Neural cell (in vitro differentiated cells): ENCODE measurements at regions not wholly inside any gene's neighbourhood (a gene's known extent, or its start where the extent isn't known, plus 50 kb on each side); places are given as distances from the start of the nearest gene placed in this dataset.

Source experiments
- H2AFZ ChIP-seq: fragments of 200-600, 300-800 bp; sonication (generic), shearing (Covaris generic); 2 replicates; pipeline ENCODE4 v1.6.0; 2014; ENCODE audit warnings: low read depth, mild to moderate bottlenecking, antibody characterized with exemption, low read length, moderate library complexity
- H3F3A ChIP-seq: fragments of 200-600 bp; shearing (Covaris generic); 2 replicates; pipeline ENCODE4 v1.6.1; 2016; ENCODE audit warnings: mild to moderate bottlenecking, moderate library complexity, mixed read lengths, antibody characterized with exemption, low read length; ENCODE audit not compliant: insufficient read depth, poor library complexity, severe bottlenecking
- H3K27ac ChIP-seq: fragments of 200-600, 300-800 bp; sonication (generic), shearing (Covaris generic); 2 replicates; pipeline ENCODE4 v1.5.1; 2014; ENCODE audit warnings: mild to moderate bottlenecking, low read length, moderate library complexity
- H3K27me3 ChIP-seq: fragments of 300-800, 200-600 bp; sonication (generic), shearing (Covaris generic); 2 replicates; pipeline ENCODE4 v1.6.0; 2014; ENCODE audit warnings: mild to moderate bottlenecking, low read depth, low read length, moderate library complexity; ENCODE audit not compliant: insufficient read depth
- H3K36me3 ChIP-seq: fragments of 300-800, 200-600 bp; sonication (generic), shearing (Covaris generic); 2 replicates; pipeline ENCODE4 v1.5.1; 2014; ENCODE audit warnings: mild to moderate bottlenecking, antibody characterized with exemption, low read length, moderate library complexity; ENCODE audit not compliant: insufficient read depth
- H3K4me2 ChIP-seq: fragments of 300-800, 200-600 bp; sonication (generic), shearing (Covaris generic); 2 replicates; pipeline ENCODE4 v1.6.0; 2014; ENCODE audit warnings: mild to moderate bottlenecking, low read length
- H3K4me3 ChIP-seq: fragments of 300-800, 200-600 bp; sonication (generic), shearing (Covaris generic); 2 replicates; pipeline ENCODE4 v1.5.1; 2014; ENCODE audit warnings: mild to moderate bottlenecking, low read length, moderate library complexity
- H3K79me2 ChIP-seq: fragments of 200-600 bp; shearing (Covaris generic); replicated peaks from 2 replicates; pipeline ENCODE4 v1.6.0; 2014; ENCODE audit warnings: mild to moderate bottlenecking, low read length, moderate library complexity; ENCODE audit not compliant: insufficient read depth
- H3K9ac ChIP-seq: fragments of 300-800, 200-600 bp; sonication (generic), shearing (Covaris generic); 2 replicates; pipeline ENCODE4 v1.6.1; 2016; ENCODE audit warnings: mild to moderate bottlenecking, low read length, mixed read lengths
- H3K9me2 ChIP-seq: fragments of 200-600 bp; shearing (Covaris generic); 2 replicates; pipeline ENCODE4 v1.6.1; 2016; ENCODE audit warnings: mild to moderate bottlenecking, low read length, mixed read lengths; ENCODE audit not compliant: insufficient read depth
- H3K9me3 ChIP-seq: fragments of 200-600, 300-800 bp; sonication (generic), shearing (Covaris generic); 2 replicates; pipeline ENCODE4 v1.6.1; 2016; ENCODE audit warnings: mild to moderate bottlenecking, mixed run types, low read length, moderate library complexity, mixed read lengths
- H4K20me1 ChIP-seq: fragments of 200-600 bp; shearing (Covaris generic); 2 replicates; pipeline ENCODE4 v1.6.1; 2016; ENCODE audit warnings: mild to moderate bottlenecking, mixed run types; ENCODE audit not compliant: insufficient read depth
- EP300 ChIP-seq: fragments of 450-650 bp; conservative IDR thresholded peaks from 2 replicates; pipeline ENCODE4 v1.6.1; 2014; ENCODE audit warnings: antibody characterized with exemption, mild to moderate bottlenecking, moderate library complexity; ENCODE audit not compliant: poor library complexity, severe bottlenecking
- EZH2 ChIP-seq: fragments of 200-600, 300-800 bp; shearing (Covaris generic), sonication (generic); IDR thresholded peaks from 2 replicates; pipeline ENCODE4 v1.6.1; 2014; ENCODE audit warnings: antibody characterized with exemption, low read length, borderline replicate concordance, mild to moderate bottlenecking; ENCODE audit not compliant: insufficient read depth, poor library complexity, severe bottlenecking
- MXI1 ChIP-seq: fragments of 450-650 bp; conservative IDR thresholded peaks from 2 replicates; pipeline ENCODE4 v1.6.1; 2014; ENCODE audit warnings: antibody characterized with exemption, mild to moderate bottlenecking; ENCODE audit not compliant: poor library complexity, severe bottlenecking
- POLR2AphosphoS5 ChIP-seq: IDR thresholded peaks from 2 replicates; pipeline ENCODE4 v1.6.1; 2012
- RAD21 ChIP-seq: fragments of 450-650 bp; conservative IDR thresholded peaks from 2 replicates; pipeline ENCODE4 v1.6.1; 2014; ENCODE audit warnings: antibody characterized with exemption, mild to moderate bottlenecking, moderate library complexity
- SMC3 ChIP-seq: fragments of 450-650 bp; conservative IDR thresholded peaks from 2 replicates; pipeline ENCODE4 v1.6.1; 2014; ENCODE audit warnings: antibody characterized with exemption, mild to moderate bottlenecking, moderate library complexity; ENCODE audit not compliant: poor library complexity
- TAF1 ChIP-seq: IDR thresholded peaks from 2 replicates; pipeline ENCODE4 v1.6.1; 2012; ENCODE audit warnings: low read depth
- TF ChIP-seq, protein P1 (sequence below): IDR thresholded peaks from 2 replicates; pipeline ENCODE4 v1.6.1; 2012; ENCODE audit warnings: borderline replicate concordance
- TF ChIP-seq, protein P2 (sequence below): fragments of 450-650 bp; IDR thresholded peaks from 2 replicates; pipeline ENCODE4 v1.5.1; 2014; ENCODE audit warnings: antibody characterized with exemption, mild to moderate bottlenecking, moderate library complexity; ENCODE audit not compliant: poor library complexity, severe bottlenecking

DNA sequence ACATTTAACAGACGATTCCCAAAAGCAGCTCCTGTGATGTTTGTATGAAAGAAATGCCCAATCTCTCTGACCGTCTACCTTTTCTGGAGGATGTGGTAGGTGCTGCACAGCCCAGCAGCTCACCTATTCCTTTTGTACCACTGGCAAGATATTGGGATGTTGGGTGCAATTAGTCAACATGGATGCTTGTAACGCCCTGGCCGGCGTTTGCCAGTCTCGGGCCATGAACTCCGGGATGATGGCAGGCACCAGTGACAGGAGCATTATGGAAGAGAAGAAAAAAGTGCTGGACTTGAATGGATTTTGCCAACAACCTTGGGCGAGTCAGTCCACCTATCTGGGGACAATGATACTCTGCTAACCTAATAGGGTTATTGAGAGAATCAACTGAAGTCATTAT lies 69.0 kb upstream of the ZNF438 start:
- no peaks in the 10 kb centered on the region for H3K27me3 ChIP-seq
- H3K4me2 ChIP-seq: no peak overlapping the region
- TF ChIP-seq TAF1 (no peak), EZH2 (no peak), MXI1 (no peak), POLR2AphosphoS5 (no peak), SMC3 (no peak), RAD21 (no peak), EP300 (no peak)
- TF ChIP-seq, protein P1, sequence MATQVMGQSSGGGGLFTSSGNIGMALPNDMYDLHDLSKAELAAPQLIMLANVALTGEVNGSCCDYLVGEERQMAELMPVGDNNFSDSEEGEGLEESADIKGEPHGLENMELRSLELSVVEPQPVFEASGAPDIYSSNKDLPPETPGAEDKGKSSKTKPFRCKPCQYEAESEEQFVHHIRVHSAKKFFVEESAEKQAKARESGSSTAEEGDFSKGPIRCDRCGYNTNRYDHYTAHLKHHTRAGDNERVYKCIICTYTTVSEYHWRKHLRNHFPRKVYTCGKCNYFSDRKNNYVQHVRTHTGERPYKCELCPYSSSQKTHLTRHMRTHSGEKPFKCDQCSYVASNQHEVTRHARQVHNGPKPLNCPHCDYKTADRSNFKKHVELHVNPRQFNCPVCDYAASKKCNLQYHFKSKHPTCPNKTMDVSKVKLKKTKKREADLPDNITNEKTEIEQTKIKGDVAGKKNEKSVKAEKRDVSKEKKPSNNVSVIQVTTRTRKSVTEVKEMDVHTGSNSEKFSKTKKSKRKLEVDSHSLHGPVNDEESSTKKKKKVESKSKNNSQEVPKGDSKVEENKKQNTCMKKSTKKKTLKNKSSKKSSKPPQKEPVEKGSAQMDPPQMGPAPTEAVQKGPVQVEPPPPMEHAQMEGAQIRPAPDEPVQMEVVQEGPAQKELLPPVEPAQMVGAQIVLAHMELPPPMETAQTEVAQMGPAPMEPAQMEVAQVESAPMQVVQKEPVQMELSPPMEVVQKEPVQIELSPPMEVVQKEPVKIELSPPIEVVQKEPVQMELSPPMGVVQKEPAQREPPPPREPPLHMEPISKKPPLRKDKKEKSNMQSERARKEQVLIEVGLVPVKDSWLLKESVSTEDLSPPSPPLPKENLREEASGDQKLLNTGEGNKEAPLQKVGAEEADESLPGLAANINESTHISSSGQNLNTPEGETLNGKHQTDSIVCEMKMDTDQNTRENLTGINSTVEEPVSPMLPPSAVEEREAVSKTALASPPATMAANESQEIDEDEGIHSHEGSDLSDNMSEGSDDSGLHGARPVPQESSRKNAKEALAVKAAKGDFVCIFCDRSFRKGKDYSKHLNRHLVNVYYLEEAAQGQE: no peak
- TF ChIP-seq, protein P2, sequence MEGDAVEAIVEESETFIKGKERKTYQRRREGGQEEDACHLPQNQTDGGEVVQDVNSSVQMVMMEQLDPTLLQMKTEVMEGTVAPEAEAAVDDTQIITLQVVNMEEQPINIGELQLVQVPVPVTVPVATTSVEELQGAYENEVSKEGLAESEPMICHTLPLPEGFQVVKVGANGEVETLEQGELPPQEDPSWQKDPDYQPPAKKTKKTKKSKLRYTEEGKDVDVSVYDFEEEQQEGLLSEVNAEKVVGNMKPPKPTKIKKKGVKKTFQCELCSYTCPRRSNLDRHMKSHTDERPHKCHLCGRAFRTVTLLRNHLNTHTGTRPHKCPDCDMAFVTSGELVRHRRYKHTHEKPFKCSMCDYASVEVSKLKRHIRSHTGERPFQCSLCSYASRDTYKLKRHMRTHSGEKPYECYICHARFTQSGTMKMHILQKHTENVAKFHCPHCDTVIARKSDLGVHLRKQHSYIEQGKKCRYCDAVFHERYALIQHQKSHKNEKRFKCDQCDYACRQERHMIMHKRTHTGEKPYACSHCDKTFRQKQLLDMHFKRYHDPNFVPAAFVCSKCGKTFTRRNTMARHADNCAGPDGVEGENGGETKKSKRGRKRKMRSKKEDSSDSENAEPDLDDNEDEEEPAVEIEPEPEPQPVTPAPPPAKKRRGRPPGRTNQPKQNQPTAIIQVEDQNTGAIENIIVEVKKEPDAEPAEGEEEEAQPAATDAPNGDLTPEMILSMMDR: no peak
- H3K4me3 ChIP-seq: no peak overlapping the region
- H4K20me1 ChIP-seq: no peaks in the 10 kb centered on the region
- no peaks in the 10 kb centered on the region for H3K9me2 ChIP-seq
- H3K27ac ChIP-seq: no peak overlapping the region
- H3K9me3 ChIP-seq: no peaks in the 10 kb centered on the region
- no peaks in the 10 kb centered on the region for H3F3A ChIP-seq
- H2AFZ ChIP-seq: no peak overlapping the region
- H3K79me2 ChIP-seq: no peaks in the 10 kb centered on the region
- no peak overlapping the region for H3K9ac ChIP-seq
- no peaks in the 10 kb centered on the region for H3K36me3 ChIP-seq

DNA sequence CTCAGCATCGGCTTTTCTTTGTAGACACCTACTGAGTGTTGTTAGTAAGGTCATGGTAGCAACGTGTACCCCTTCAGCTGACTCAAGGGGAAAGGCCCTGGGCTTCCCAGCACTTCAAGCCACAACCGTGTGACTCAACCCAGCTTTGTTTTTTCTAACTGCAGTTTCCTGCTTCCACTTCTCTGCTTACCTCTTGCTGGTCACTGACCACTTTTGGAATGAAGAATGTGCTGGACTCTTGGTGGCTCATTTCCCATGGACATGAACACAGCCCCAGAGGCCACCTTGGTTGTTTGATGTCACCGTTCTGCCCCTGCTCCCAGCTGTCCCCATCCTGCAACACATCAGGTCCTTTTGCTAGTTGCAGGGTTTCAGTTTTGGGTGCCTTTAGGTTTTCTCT lies 69.5 kb upstream of the ZNF438 start:
- H3K36me3 ChIP-seq: no peaks in the 10 kb centered on the region
- no peaks in the 10 kb centered on the region for H3K27me3 ChIP-seq
- H3F3A ChIP-seq: no peaks in the 10 kb centered on the region
- no peaks in the 10 kb centered on the region for H3K79me2 ChIP-seq
- no peaks in the 10 kb centered on the region for H4K20me1 ChIP-seq
- no peak for TF ChIP-seq MXI1
- TF ChIP-seq TAF1: no peak
- H2AFZ ChIP-seq: no peak overlapping the region
- no peak overlapping the region for H3K9ac ChIP-seq
- H3K9me2 ChIP-seq: no peaks in the 10 kb centered on the region
- no peak overlapping the region for H3K27ac ChIP-seq
- no peak overlapping the region for H3K4me3 ChIP-seq
- no peak overlapping the region for H3K4me2 ChIP-seq
- H3K9me3 ChIP-seq: no peaks in the 10 kb centered on the region

DNA sequence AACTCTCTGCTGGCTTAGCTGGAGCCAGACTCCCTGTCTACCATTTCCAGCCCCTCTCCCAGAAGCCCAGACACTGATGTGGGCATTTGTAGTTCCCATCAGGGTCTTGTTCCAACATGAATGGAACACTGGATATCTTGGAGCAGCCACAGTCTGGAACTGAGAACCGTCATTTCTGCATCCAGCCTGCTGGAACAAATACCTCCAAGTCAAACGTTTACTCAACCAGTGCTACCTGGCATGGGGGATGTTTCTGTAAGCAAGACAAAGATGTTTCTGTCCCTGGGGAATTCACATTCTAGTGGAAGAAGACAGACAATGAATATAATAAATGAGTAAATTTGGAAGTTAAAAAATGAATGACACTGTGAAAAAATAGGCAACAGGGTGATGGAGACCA lies 70.8 kb upstream of the ZNF438 start:
- H3K4me2 ChIP-seq: no peak overlapping the region
- no peaks in the 10 kb centered on the region for H3K79me2 ChIP-seq
- H3K4me3 ChIP-seq: no peak overlapping the region
- no peak overlapping the region for H3K9ac ChIP-seq
- no peaks in the 10 kb centered on the region for H4K20me1 ChIP-seq
- H3K27me3 ChIP-seq: no peaks in the 10 kb centered on the region
- H3K27ac ChIP-seq: no peak overlapping the region
- H3K9me2 ChIP-seq: no peaks in the 10 kb centered on the region
- H3K36me3 ChIP-seq: no peaks in the 10 kb centered on the region
- H2AFZ ChIP-seq: no peak overlapping the region
- no peaks in the 10 kb centered on the region for H3K9me3 ChIP-seq
- no peak for TF ChIP-seq RAD21
- TF ChIP-seq EZH2: no peak
- TF ChIP-seq TAF1: no peak
- TF ChIP-seq MXI1: no peak
- H3F3A ChIP-seq: no peaks in the 10 kb centered on the region
